GM12878 (cell line): ENCODE measurements at regions not wholly inside any gene's neighbourhood (a gene's known extent, or its start where the extent isn't known, plus 50 kb on each side); places are given as distances from the start of the nearest gene placed in this dataset.

Source experiments
- ATAC-seq: fragments of 200-7000 bp; cut with Tn5 transposase; 3 replicates; pipeline ENCODE4 v1.9.1; 2020; ENCODE audit warnings: mild to moderate bottlenecking, moderate library complexity
- BruUV-seq: library from RNA; stranded (reverse); fragments of 400-500 nt; replicated peaks from 2 replicates; lab custom pipeline; 2021; lab: Mats Ljungman, UMichigan
- CTCF ChIA-PET: fragments of 300-600 bp; sonication (Branson Sonifier 250); formaldehyde crosslinking; extraction: SDS; loops from one replicate; lab custom pipeline; 2021; ENCODE audit warnings: inconsistent platforms; lab: Yijun Ruan, JAX
- POLR2A ChIA-PET: fragments of 350-600 bp; formaldehyde crosslinking; extraction: SDS; loops from one replicate; lab custom pipeline; 2021; ENCODE audit warnings: inconsistent platforms; lab: Charles Lee
- RAD21 ChIA-PET: fragments of 300-600 bp; sonication (Branson Sonifier 250); formaldehyde crosslinking; loops from one replicate; lab custom pipeline; 2023; ENCODE audit warnings: antibody characterized with exemption; ENCODE audit not compliant: unreplicated experiment; lab: Charles Lee
- SMC1A ChIA-PET: fragments of 300-600 bp; sonication (Branson Sonifier 250); formaldehyde crosslinking; loops from one replicate; lab custom pipeline; 2023; ENCODE audit not compliant: unreplicated experiment, uncharacterized antibody; lab: Charles Lee
- DNase-seq: peaks from one replicate; pipeline ENCODE4 v3.0.0-alpha.2; 2011; ENCODE audit warnings: low read depth, low spot score
- FAIRE-seq: peaks from 3 replicates; lab custom pipeline; 2011; peaks lifted over from hg19 to GRCh38; lab: Jason Lieb, UNC
- H2AFZ ChIP-seq: 2 replicates; pipeline ENCODE4 v1.6.0; 2011; ENCODE audit warnings: low read depth, low read length, control low read depth; ENCODE audit not compliant: control insufficient read depth
- H3K27ac ChIP-seq: 2 replicates; pipeline ENCODE4 v1.5.1; 2011; ENCODE audit warnings: control low read depth; ENCODE audit not compliant: control insufficient read depth, insufficient read depth
- H3K27me3 ChIP-seq, 2 experiments: replicated peaks in 1 of 2; 2 replicates each; pipeline versions ENCODE4 v1.6.0 to v1.6.1; 2011; ENCODE audit warnings: low read length in 1 of 2; ENCODE audit not compliant: control insufficient read depth in 2 of 2, insufficient read depth in 2 of 2
- H3K36me3 ChIP-seq, 2 experiments: 2 replicates each; pipeline ENCODE4 v1.5.1; 2011; ENCODE audit warnings: low read length in 1 of 2; ENCODE audit not compliant: control insufficient read depth in 2 of 2, insufficient read depth in 2 of 2
- H3K4me1 ChIP-seq: 2 replicates; pipeline ENCODE4 v1.6.1; 2011; ENCODE audit warnings: mild to moderate bottlenecking, low read length, moderate library complexity, mixed read lengths; ENCODE audit not compliant: control insufficient read depth, insufficient read depth
- H3K4me2 ChIP-seq: 2 replicates; pipeline ENCODE4 v1.6.0; 2011; ENCODE audit warnings: control low read depth; ENCODE audit not compliant: control insufficient read depth, insufficient read depth
- H3K4me3 ChIP-seq: fragments of 200-600 bp; sonication (generic); 2 replicates; pipeline ENCODE4 v1.5.1; 2016
- H3K79me2 ChIP-seq: 2 replicates; pipeline ENCODE4 v1.6.0; 2011; ENCODE audit warnings: low read length; ENCODE audit not compliant: control insufficient read depth, insufficient read depth
- H3K9ac ChIP-seq: 2 replicates; pipeline ENCODE4 v1.8.0; 2011; ENCODE audit warnings: low read length, control low read depth, mixed read lengths; ENCODE audit not compliant: control insufficient read depth, insufficient read depth
- H3K9me3 ChIP-seq: replicated peaks from 3 replicates; pipeline ENCODE4 v1.5.1; 2011; ENCODE audit warnings: mild to moderate bottlenecking, low read length; ENCODE audit not compliant: control insufficient read depth, insufficient read depth
- H4K20me1 ChIP-seq: 2 replicates; pipeline ENCODE4 v1.6.0; 2011; ENCODE audit not compliant: control insufficient read depth, insufficient read depth
- CREB1 ChIP-seq: IDR thresholded peaks from 2 replicates; pipeline ENCODE4 v1.6.1; 2012; ENCODE audit warnings: low read depth, mild to moderate bottlenecking, inconsistent platforms
- NR2F1 ChIP-seq: fragments of 450-650 bp; conservative IDR thresholded peaks from 2 replicates; pipeline ENCODE4 v1.6.1; 2017; ENCODE audit warnings: mild to moderate bottlenecking
- POU2F2 ChIP-seq: IDR thresholded peaks from 3 replicates; pipeline ENCODE4 v1.6.1; 2011; ENCODE audit warnings: low read depth, mild to moderate bottlenecking, low read length, borderline replicate concordance
- ZNF207 ChIP-seq: fragments of 450-650 bp; IDR thresholded peaks from 2 replicates; pipeline ENCODE4 v1.6.1; 2014; ENCODE audit warnings: antibody characterized with exemption, mild to moderate bottlenecking, borderline replicate concordance
- WGBS: methylation state at CpG from one replicate; pipeline ENCODE4 v1.1.6; 2016; ENCODE audit warnings: low lambda C conversion rate; ENCODE audit not compliant: insufficient replicate concordance, insufficient coverage; ENCODE audit errors: missing lambda C conversion rate; 5-methylcytosine and 5-hydroxymethylcytosine counted together
- in situ Hi-C: fragments of 300-500 bp; cut with MboI; formaldehyde crosslinking; loops from 9 replicates; pipeline ENCODE4 v1.14.3; 2018; ENCODE audit warnings: mixed read lengths
- intact Hi-C: fragments of 100-400 bp; cut with micrococcal nuclease; formaldehyde crosslinking; loops from one replicate; pipeline ENCODE4 v1.14.2; 2022; ENCODE audit not compliant: unreplicated experiment
- TF ChIP-seq, protein P1 (sequence below): fragments of 450-650 bp; IDR thresholded peaks from 2 replicates; pipeline ENCODE4 v1.6.1; 2017; ENCODE audit warnings: antibody characterized with exemption, mild to moderate bottlenecking, moderate library complexity
- TF ChIP-seq, protein P2 (sequence below): fragments of 450-650 bp; IDR thresholded peaks from 2 replicates; pipeline ENCODE4 v1.6.1; 2018; ENCODE audit warnings: borderline replicate concordance, mild to moderate bottlenecking; ENCODE audit not compliant: partially characterized antibody

DNA sequence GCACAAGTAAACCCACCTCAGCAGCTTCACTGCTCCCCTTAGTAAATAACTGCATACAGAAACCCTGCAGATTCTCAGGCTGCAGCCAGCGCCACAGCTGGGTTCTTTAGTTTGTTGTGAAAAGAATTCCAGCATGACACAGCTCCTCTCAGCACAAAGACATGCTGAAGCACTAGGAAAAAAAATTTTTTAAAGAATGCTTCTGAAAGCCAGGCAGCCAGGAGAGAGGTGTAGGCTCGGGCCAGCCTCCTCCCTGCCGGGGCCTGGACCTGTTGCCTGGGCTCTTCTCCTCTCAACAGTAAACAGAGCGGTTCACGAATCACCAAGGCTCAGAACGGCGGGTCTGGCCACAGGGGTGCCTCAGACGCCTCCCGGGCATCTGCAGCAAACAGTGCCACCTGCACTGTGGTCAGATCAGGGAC is 95.7 kb upstream of the POU3F3 start:
- Histone ChIP-seq H3K4me1 (no peaks in the 10 kb centered on the region), H2AFZ (no peak overlapping the region), H3K9ac (no peak overlapping the region), H4K20me1 (no peaks in the 10 kb centered on the region), H3K36me3 (no peaks in the 10 kb centered on the region), H3K4me3 (no peak overlapping the region), H3K4me2 (no peak overlapping the region), H3K9me3 (no peaks in the 10 kb centered on the region), H3K27ac (no peak overlapping the region), H3K79me2 (no peaks in the 10 kb centered on the region), H3K27me3 (peaks cover 0 to 1% of the 10 kb centered on the region in 2 experiments; a peak in 2 of 4 replicates)
- no TSS peak for BruUV-seq
- DNase-seq (no peak), ATAC-seq (no peak), FAIRE-seq (no peak)
- intact Hi-C loops = no loop called here
- SMC1A ChIA-PET = no interaction called here
- WGBS = 4% methylated on average over 8 of the region's 9 CpGs
- RAD21 ChIA-PET = no interaction called here
- CTCF ChIA-PET = no interaction called here
- in situ Hi-C loops = no loop called here
- POLR2A ChIA-PET = no interaction called here
- TF ChIP-seq NR2F1 = no peak

DNA sequence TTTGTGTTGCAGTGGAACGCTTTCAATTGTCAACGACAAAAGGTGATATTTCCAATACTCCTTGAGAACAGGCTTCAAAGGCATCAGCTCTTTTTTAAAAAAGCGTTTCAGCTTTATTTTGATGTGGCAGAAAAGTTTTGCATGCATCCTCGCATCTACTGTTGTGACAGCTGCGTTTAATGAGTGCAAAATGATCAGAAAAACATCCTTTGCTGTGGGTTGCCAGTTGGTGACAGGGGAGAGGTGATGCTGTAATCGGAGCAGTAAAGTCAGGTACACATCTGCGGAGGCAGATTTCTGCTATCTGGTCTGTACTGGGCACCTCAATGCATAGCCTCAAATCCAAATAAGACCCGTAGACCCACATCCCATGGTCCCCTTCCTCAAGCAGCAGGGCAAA is 91.9 kb upstream of the POU3F3 start:
- Histone ChIP-seq H3K9me3 (no peaks in the 10 kb centered on the region), H3K27ac (no peak overlapping the region), H4K20me1 (no peaks in the 10 kb centered on the region), H3K4me1 (no peaks in the 10 kb centered on the region), H2AFZ (no peak overlapping the region), H3K9ac (no peak overlapping the region), H3K4me2 (no peak overlapping the region), H3K27me3 (no peaks in the 10 kb centered on the region), H3K79me2 (no peaks in the 10 kb centered on the region), H3K4me3 (no peak overlapping the region), H3K36me3 (no peaks in the 10 kb centered on the region)
- ATAC-seq (no peak), FAIRE-seq (no peak), DNase-seq (no peak)
- CTCF ChIA-PET = no interaction called here
- in situ Hi-C loops = no loop called here
- RAD21 ChIA-PET = no interaction called here
- POLR2A ChIA-PET = no interaction called here
- SMC1A ChIA-PET = no interaction called here
- BruUV-seq = no TSS peak
- intact Hi-C loops = no loop called here
- TF ChIP-seq ZNF207 (no peak), NR2F1 (no peak), CREB1 (no peak), POU2F2 (no peak)
- TF ChIP-seq, protein P1, sequence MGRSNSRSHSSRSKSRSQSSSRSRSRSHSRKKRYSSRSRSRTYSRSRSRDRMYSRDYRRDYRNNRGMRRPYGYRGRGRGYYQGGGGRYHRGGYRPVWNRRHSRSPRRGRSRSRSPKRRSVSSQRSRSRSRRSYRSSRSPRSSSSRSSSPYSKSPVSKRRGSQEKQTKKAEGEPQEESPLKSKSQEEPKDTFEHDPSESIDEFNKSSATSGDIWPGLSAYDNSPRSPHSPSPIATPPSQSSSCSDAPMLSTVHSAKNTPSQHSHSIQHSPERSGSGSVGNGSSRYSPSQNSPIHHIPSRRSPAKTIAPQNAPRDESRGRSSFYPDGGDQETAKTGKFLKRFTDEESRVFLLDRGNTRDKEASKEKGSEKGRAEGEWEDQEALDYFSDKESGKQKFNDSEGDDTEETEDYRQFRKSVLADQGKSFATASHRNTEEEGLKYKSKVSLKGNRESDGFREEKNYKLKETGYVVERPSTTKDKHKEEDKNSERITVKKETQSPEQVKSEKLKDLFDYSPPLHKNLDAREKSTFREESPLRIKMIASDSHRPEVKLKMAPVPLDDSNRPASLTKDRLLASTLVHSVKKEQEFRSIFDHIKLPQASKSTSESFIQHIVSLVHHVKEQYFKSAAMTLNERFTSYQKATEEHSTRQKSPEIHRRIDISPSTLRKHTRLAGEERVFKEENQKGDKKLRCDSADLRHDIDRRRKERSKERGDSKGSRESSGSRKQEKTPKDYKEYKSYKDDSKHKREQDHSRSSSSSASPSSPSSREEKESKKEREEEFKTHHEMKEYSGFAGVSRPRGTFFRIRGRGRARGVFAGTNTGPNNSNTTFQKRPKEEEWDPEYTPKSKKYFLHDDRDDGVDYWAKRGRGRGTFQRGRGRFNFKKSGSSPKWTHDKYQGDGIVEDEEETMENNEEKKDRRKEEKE = no peak
- TF ChIP-seq, protein P2, sequence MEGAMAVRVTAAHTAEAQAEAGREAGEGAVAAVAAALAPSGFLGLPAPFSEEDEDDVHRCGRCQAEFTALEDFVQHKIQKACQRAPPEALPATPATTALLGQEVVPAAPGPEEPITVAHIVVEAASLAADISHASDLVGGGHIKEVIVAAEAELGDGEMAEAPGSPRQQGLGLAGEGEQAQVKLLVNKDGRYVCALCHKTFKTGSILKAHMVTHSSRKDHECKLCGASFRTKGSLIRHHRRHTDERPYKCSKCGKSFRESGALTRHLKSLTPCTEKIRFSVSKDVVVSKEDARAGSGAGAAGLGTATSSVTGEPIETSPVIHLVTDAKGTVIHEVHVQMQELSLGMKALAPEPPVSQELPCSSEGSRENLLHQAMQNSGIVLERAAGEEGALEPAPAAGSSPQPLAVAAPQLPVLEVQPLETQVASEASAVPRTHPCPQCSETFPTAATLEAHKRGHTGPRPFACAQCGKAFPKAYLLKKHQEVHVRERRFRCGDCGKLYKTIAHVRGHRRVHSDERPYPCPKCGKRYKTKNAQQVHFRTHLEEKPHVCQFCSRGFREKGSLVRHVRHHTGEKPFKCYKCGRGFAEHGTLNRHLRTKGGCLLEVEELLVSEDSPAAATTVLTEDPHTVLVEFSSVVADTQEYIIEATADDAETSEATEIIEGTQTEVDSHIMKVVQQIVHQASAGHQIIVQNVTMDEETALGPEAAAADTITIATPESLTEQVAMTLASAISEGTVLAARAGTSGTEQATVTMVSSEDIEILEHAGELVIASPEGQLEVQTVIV = no peak
- 4% methylated on average over 8 of the region's 8 CpGs for WGBS
